HFF-Myc (cell line): ENCODE measurements at regions not wholly inside any gene's neighbourhood (a gene's known extent, or its start where the extent isn't known, plus 50 kb on each side); places are given as distances from the start of the nearest gene placed in this dataset.

Source experiments
- DNase-seq: peaks from one replicate; pipeline ENCODE4 v3.0.0-alpha.2; 2011; ENCODE audit warnings: low read depth; ENCODE audit errors: extremely low read depth
- H3K4me3 ChIP-seq: replicated peaks from 2 replicates; pipeline ENCODE4 v1.5.1; 2011; ENCODE audit warnings: low read depth, mild to moderate bottlenecking, control low read depth, low read length
- TF ChIP-seq, protein P1 (sequence below): IDR thresholded peaks from 2 replicates; pipeline ENCODE4 v1.5.1; 2012; ENCODE audit warnings: mild to moderate bottlenecking, low read depth, low read length, control low read depth; ENCODE audit errors: missing control alignments

DNA sequence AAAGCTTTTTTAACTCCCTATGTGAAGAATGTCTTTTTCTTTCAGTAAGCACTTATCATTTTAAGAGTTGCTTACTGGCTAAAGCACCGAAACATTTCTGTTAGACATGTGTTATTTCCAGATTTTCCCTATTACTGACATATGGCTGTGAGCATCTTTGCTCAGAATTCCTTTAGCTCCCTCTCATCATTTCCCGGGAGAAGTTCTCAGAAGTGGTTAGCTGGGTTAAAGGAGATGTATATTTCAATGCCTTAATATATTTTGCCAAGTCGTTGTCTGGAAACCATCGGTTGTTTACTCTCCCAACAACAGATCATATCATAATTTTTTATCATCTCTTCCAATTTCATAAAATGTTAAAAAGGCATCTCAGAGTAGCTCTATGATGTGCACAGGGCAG is 396.5 kb downstream of the OCA2 start:
- no peak for DNase-seq
- TF ChIP-seq, protein P1, sequence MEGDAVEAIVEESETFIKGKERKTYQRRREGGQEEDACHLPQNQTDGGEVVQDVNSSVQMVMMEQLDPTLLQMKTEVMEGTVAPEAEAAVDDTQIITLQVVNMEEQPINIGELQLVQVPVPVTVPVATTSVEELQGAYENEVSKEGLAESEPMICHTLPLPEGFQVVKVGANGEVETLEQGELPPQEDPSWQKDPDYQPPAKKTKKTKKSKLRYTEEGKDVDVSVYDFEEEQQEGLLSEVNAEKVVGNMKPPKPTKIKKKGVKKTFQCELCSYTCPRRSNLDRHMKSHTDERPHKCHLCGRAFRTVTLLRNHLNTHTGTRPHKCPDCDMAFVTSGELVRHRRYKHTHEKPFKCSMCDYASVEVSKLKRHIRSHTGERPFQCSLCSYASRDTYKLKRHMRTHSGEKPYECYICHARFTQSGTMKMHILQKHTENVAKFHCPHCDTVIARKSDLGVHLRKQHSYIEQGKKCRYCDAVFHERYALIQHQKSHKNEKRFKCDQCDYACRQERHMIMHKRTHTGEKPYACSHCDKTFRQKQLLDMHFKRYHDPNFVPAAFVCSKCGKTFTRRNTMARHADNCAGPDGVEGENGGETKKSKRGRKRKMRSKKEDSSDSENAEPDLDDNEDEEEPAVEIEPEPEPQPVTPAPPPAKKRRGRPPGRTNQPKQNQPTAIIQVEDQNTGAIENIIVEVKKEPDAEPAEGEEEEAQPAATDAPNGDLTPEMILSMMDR = no peak
- H3K4me3 ChIP-seq = no peak overlapping the region

DNA sequence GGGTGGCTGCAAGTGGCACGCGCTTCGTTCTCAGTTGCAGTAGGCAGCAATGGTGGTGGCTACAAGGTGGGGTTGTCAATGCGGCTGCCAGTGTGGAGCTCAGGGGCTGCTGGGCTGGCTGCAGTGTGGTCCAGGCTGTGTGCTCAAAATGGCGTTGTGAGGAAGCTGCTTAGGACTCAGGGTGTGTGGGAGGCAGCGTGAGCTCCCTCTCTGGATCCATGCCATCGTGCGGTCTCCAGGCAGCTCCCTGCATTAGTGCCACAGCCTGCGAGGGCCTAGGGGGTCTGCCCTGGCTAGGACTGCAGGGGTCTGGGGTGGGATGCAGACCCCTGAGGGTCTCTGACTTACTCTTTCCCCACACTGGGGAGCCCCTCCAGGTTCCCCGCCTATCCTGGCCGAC is 397.2 kb downstream of the OCA2 start:
- DNase-seq = no peak
- H3K4me3 ChIP-seq = no peak overlapping the region
- TF ChIP-seq, protein P1 = no peak

DNA sequence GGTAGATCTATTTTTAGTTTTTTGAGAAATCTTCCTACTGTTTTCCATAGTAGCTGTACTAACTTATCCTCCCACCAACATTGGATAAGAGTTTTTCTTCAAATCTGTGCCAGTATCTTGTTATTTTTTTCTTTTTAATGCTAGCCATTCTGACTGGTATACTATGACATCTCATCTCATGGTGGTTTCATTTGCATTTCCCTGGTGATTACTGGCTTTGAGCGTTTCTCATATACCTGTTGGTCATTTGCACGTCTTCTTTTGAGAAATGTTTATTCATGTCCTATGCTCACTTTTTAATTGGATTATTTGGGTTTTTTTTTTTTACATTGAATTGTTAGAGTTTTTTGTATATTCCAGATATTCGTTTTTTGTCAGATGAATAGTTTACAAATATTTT is 398.1 kb downstream of the OCA2 start:
- no peak for DNase-seq
- TF ChIP-seq, protein P1 = no peak

DNA sequence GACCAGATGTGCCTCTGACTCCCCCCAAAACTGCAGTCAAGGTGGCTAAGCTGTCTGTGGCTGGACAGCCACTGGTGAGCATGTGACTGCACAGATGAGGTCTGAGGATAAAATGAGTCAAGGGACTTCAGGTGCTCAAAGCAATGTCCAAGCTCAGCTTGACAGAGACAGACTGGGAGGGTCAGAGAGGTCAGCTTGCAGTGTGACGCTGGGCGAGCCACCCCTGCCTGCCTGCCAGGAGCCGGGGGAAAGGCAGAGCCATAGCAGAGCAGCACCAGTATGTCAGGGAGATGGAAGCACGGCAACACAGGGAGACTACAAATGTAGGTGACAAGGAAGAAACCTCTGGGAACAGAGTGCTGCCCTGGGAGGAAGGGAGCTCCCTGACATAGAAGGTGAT is 399.4 kb downstream of the OCA2 start:
- no peak for DNase-seq
- TF ChIP-seq, protein P1 = no peak

More for the DNA sequence above, 398.1 kb downstream of the OCA2 start:
- no peak overlapping the region for H3K4me3 ChIP-seq

DNA sequence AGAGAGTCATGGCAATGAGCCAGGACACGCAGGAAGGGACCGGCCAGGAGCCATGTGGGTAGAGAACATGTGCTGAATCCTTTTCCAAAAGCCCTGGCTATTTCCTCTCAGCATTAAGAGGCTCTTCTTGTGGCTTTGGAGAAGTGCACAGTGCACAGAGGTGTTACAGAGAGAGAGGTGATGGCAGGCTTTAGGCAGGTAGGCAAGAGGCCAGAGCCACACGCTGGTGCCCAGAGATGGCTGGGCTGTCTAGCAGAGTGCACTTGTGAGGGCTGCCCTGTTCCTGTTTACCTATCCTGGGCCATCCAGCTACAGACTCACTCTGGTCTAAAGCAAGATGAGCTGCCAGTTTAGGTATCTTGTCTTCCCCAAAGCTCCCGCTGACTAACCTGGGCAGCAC is 402.6 kb downstream of the OCA2 start:
- DNase-seq = no peak
- TF ChIP-seq, protein P1 = no peak
- no peak overlapping the region for H3K4me3 ChIP-seq

More for the DNA sequence above, 399.4 kb downstream of the OCA2 start:
- no peak overlapping the region for H3K4me3 ChIP-seq

DNA sequence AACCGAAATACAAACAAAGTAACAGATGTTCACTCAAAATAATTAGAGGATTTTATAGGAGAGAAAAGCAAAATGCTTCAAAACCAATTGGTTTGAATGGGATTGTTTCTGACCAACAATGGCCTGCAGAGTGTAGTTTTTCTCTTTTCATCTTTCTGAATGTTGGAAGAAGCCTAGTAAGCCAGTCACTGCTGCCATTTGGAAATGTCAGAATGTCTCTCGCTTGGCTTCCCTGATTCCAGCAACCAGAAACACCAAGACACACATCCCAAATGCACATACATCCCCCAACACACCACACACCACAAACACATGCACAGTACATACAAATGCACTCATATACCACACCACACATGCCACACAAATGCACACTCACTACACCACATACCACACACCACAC is 403.4 kb downstream of the OCA2 start:
- H3K4me3 ChIP-seq = no peak overlapping the region
- no peak for DNase-seq
- TF ChIP-seq, protein P1 = no peak

DNA sequence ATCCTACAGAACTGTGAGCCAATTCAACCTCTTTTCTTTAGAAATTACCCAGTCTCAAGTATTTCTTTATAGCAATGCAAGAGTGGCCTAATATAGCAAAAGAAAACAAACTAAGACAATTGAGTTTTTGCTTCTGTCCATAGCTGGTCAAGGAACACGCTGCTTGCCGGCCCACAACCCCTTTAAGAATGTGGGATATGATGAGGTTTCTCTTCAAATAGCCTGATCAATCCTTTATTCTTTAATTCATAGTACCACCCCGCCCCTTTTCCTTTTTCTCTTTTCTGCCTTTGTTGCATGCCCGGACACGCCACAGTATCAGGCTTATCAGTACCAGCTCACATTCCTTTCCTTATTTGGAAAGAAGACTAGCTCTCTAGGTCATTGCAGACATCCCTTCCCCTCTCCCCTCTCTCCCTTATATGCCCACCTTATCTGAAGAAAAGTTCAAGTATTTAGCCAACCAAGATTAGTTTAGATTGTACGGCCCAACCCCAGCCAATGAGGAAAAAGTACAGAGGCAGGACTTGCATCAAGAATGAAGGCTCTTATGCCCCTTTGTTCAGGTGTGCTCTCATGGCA is 404.5 kb downstream of the OCA2 start:
- TF ChIP-seq, protein P1 = no peak
- no peak overlapping the region for H3K4me3 ChIP-seq
- no peak for DNase-seq
